ENCODE measurements at regions not wholly inside any gene's neighbourhood (a gene's known extent, or its start where the extent isn't known, plus 50 kb on each side); places are given as distances from the start of the nearest gene placed in this dataset.
A peak's percentile ranks its signal among the peaks of the same experiment; 100 is the strongest.

- TF ChIP-seq CTCF (IDR thresholded peaks at IDR 0.05; ENCODE audit: low read depth, low read length, missing control alignments), result no peak
- no peak overlapping the region for H3K4me3 ChIP-seq (ENCODE audit: low read depth, low read length)
- DNase-seq (ENCODE audit: low read depth), result no peak
Measured at GRCh38 chr1:157403608-157404007, 148.7 kb downstream of the FCRL5 start.

GRCh38 chr1:157403203-157403602 lies 149.1 kb downstream of the FCRL5 start:
- DNase-seq (ENCODE audit: low read depth), result peak; percentile 40
- TF ChIP-seq CTCF (IDR thresholded peaks at IDR 0.05; ENCODE audit: low read depth, low read length, missing control alignments), result no peak
- no peak overlapping the region for H3K4me3 ChIP-seq (ENCODE audit: low read depth, low read length)

GRCh38 chr1:157400766-157401165 lies 151.5 kb downstream of the FCRL5 start:
- no peak for DNase-seq (ENCODE audit: low read depth)
- no peak for TF ChIP-seq CTCF (IDR thresholded peaks at IDR 0.05; ENCODE audit: low read depth, low read length, missing control alignments)
- no peak overlapping the region for H3K4me3 ChIP-seq (ENCODE audit: low read depth, low read length)

- peak; percentile 34 for TF ChIP-seq CTCF (IDR thresholded peaks at IDR 0.05; ENCODE audit: low read depth, low read length, missing control alignments)
Measured at GRCh38 chr1:157399984-157400382, 152.3 kb downstream of the FCRL5 start.

GRCh38 chr1:157399343-157399983 lies 152.9 kb downstream of the FCRL5 start:
- no peak overlapping the region for H3K4me3 ChIP-seq (ENCODE audit: low read depth, low read length)
- no peak for TF ChIP-seq CTCF (IDR thresholded peaks at IDR 0.05; ENCODE audit: low read depth, low read length, missing control alignments)
- no peak for DNase-seq (ENCODE audit: low read depth)

More at GRCh38 chr1:157399984-157400382, 152.3 kb downstream of the FCRL5 start:
- DNase-seq (ENCODE audit: low read depth), result no peak
- no peak overlapping the region for H3K4me3 ChIP-seq (ENCODE audit: low read depth, low read length)

- no peak for DNase-seq (ENCODE audit: low read depth)
- no peak overlapping the region for H3K4me3 ChIP-seq (ENCODE audit: low read depth, low read length)
- no peak for TF ChIP-seq CTCF (IDR thresholded peaks at IDR 0.05; ENCODE audit: low read depth, low read length, missing control alignments)
Measured at GRCh38 chr1:157390651-157391050, 161.7 kb downstream of the FCRL5 start.

- H3K4me3 ChIP-seq (ENCODE audit: low read depth, low read length), result no peak overlapping the region
- DNase-seq (ENCODE audit: low read depth), result no peak
- TF ChIP-seq CTCF (IDR thresholded peaks at IDR 0.05; ENCODE audit: low read depth, low read length, missing control alignments), result no peak
Measured at GRCh38 chr1:157388057-157388456, 164.3 kb downstream of the FCRL5 start.
